HTR-8/SVneo (cell line): ENCODE measurements at regions not wholly inside any gene's neighbourhood (a gene's known extent, or its start where the extent isn't known, plus 50 kb on each side); places are given as distances from the start of the nearest gene placed in this dataset.
A peak's percentile ranks its signal among the peaks of the same experiment; 100 is the strongest.
"Not testable (repeated sequence)": the region's sequence is repeated elsewhere in the genome, so short reads cannot be mapped to it uniquely, and the experiment has no call there.

Experiments
- DNase-seq: peaks from one replicate; pipeline ENCODE4 v3.0.0; 2011; ENCODE audit warnings: low spot score, mixed read lengths; ENCODE audit not compliant: insufficient read length
- FAIRE-seq: peaks from 2 replicates; lab custom pipeline; 2011; peaks lifted over from hg19 to GRCh38; lab: Jason Lieb, UNC

DNA sequence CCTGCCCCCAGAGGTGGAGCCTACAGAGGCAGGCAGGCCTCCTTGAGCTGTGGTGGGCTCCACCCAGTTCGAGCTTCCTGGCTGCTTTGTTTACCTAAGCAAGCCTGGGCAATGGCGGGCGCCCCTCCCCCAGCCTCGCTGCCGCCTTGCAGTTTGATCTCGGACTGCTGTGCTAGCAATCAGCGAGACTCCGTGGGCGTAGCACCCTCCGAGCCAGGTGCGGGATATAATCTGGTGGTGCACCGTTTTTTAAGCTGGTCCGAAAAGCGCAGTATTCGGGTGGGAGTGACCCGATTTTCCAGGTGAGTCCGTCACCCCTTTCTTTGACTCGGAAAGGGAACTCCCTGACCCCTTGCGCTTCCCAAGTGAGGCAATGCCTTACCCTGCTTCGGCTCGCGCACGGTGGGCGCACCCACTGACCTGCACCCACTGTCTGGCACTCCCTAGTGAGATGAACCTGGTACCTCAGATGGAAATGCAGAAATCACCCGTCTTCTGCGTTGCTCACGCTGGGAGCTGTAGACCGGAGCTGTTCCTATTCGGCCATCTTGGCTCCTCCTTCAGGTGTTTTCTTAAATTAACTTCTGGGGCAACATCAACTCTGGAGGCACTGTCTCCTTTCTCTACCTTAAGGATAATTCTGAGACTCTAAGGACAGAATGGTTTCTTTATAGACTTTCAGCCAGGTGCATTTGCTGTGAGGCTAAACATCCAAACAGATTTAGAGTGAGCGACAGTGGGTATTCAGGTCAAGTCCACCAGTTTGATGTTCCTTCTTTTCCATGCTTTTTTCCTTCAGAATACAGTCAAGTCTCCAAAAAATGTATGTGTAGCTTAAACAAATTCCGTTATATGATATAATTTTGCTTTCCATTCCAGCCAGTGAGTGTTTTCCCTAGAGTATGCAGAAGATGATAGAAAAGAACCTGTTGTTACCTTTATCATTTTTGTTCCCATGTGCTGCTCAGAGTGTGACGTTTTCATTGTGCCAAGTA lies 170.8 kb downstream of the KCNRG start:
- DNase-seq, FAIRE-seq: not testable (repeated sequence)

DNA sequence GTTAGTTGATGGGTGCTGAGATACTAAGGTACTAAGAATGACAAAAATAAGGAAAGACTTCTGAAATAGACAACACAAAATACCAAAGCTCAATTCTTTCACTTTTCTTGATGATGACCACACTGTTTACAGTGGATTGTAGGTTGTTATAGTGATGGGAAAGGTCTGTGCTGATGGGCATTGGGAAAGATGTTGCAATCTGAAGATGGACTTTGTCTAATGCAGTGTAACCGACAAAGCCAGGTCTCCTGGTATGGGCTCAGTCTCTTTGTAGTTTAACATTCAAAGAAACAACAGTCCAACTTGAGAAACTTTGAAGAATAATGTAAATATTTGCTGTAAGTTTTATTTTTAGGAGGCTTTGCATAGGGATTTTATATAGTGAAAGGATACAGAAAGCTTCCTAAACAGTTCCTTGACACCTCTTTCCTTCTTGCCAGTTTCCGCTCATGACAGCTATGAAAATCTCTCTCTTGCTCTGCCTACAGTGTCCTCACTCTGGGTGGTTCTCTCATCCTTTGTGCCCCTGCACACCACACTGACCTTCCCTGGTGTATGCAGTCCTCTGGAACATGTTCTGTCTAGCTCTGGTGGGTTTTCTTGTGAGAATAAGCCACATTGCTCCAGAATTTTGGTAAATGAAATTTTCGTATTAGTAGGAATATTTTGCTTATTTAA lies 172.2 kb downstream of the KCNRG start:
- no peak for DNase-seq
- FAIRE-seq, result no peak

DNA sequence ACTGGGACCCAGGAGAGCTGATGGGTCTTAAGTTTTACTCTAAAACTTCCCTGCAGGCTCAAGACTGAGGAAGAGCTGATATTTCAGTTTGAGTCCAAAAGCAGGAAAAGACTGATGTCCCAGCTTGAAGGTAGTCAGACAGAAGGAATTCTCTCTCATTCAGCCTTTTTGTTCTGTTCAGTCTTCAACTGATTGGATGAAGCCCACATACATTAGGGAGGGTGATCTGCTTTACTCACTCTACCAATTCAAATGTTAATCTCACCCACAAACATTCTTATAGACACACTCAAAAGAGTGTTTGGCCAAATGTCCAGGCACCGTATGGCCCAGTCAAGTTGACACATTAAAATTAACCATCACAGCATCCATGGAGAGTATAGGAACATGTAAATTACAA lies 173.5 kb downstream of the KCNRG start:
- DNase-seq (no peak), FAIRE-seq (no peak)

DNA sequence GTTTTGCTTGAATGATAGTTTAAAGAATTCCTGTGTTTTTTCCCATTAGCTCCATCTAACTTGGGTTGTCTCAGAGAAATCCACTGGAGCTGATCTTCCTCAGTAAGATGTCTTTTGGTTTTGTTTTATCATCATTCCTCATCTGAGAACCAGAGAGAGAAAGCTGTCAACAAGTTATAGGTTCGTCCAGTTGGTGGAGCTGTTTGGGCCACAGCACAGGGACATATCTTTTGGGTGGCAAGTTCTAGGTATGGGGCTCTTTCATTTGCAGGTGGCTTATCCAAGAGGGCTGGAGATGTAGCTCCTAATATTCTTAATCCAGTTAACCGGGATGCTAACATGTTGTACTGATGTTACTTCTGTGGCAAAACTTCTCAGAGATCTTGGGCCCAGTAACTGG lies 174.2 kb downstream of the KCNRG start:
- FAIRE-seq, result no peak
- DNase-seq, result no peak

DNA sequence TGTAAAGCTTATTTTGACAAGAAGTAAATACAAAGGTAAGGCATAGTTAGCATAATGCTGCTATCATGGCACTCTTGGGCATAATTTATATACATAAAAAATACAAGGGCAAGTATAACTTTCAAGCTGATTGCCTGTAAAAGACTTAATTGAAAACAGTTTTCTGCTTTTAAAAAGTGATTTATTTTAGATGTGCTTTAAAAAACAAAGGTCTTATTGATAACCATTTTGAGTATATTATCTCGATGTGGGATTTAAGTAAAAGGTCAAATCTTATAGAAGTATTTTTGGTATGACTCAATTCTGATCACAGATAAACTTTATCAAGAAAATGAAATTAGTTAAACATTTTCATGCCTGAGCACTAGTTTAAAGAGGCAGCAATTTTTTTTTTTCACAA lies 175.8 kb downstream of the KCNRG start:
- FAIRE-seq, result no peak
- DNase-seq, result no peak

DNA sequence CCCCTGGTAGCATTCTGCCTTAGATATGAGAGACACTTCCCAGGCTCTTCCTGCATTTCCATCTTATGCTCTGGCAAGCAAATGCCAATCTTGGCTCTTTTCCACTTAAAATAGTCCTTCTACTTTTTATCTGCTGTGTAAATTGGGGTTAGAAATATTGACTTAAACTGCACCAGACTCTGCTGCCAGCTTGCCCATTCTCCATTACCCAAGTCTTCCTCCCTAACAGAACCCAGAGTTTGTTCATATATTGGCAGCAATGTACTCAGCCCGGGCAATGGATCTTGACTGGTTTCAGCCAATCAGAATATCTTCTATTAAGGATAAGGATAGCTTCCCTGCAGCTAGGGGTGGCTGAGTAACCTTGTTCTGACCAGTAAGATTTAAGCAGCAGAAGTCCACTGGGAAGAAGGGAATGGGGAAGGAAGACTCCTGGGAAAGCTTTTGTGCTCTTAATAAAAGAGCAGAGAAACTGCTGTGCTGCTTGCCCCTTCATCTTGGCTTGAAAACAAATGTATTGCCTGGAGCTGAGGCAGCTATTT lies 177.1 kb downstream of the KCNRG start:
- no peak for FAIRE-seq

DNA sequence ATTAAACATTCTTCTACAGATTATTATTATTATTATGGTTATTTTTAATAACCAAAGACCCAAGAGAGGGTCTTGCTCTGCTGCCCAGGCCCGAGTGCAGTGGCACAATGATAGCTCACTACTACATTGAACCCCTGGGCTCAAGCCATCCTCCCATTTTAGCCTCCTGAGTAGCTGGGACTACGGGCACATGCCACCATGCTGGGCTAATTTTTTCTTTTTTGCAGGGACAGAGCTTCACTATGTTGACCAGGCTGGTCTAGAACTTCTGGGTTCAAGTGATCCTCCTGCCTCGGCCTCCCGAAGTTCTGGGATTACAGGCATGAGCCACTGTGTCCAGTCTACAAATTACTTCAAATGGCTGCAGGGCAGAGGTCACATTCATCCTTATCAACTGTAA lies 179.8 kb downstream of the KCNRG start:
- FAIRE-seq (no peak), DNase-seq (no peak)

More for the DNA sequence above, 177.1 kb downstream of the KCNRG start:
- no peak for DNase-seq

DNA sequence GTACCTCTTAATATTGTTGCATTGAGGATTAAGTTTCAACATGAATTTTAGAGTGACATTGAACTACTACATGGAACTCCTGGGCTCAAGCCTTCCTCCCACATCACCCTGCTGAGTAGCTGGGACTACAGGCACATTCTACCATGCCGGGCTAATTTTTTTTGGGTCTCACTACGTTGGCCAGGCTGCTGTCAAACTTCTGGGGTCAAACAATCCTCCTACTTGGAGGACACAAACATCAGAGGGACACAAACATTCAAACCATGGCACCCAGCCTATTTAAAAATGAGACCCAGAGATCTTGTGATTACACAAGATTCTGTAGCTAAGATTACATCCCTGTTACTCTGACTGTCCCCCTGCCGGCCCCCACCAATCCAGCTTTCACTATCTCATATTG lies 180.9 kb downstream of the KCNRG start:
- FAIRE-seq, result no peak
- DNase-seq, result no peak

DNA sequence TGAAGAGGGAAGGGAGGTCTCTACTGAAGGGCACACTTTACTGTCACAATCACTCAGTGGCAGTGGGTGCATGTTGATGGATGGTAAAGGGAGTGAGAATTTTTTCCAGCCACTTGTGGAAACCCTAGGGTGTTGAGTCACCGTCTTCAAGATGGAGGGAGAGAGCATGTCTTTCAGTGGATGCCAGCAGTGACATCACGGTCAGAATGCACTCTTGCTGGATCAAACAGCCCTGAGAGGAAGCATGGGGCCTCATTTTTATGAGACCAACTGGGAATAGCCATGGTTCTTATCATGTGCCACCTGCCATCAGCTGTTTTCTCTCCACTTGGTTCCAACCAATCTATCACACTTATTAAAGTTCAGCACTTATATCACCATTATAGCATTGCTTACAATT lies 182.5 kb downstream of the KCNRG start:
- FAIRE-seq (no peak), DNase-seq (no peak)

DNA sequence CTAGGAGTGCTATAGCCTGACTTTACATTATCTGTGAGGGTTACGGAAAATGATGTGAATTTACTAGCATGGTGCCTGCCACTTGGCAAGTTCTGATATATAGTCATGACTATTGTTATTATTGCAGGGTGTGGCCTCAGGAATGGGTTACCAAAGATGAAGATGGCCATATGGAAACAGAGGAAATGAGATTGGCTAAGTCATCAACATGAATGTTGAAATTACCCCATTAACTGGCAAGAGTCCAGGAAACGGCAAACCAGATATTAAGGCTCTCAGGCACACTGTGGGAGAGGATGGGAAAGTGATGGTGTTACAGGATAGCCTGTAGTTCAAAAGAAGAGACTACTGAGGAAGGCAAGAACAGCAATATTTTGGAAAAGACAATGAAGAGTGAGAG lies 183.3 kb downstream of the KCNRG start:
- DNase-seq (no peak), FAIRE-seq (no peak)

DNA sequence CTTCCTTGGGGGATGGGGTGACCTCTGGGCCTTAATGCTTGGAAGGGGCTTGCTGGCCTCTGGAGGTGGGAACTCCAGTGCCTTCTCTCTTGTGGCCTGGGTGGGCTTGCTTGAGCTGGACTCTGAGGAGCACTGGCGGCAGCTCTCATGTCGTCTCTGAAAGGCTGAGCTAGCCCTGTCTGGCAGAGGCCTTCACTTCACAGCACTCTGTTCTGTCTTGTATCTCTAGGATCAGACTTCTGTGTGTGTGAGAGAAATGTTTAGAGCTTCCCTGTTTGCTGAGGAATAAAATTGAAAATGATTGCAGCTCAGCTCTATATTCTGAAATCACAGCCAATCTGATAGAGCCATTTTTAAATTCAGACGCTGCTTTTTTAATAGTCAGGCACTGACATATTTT lies 185.3 kb downstream of the KCNRG start:
- DNase-seq (no peak), FAIRE-seq (no peak)

DNA sequence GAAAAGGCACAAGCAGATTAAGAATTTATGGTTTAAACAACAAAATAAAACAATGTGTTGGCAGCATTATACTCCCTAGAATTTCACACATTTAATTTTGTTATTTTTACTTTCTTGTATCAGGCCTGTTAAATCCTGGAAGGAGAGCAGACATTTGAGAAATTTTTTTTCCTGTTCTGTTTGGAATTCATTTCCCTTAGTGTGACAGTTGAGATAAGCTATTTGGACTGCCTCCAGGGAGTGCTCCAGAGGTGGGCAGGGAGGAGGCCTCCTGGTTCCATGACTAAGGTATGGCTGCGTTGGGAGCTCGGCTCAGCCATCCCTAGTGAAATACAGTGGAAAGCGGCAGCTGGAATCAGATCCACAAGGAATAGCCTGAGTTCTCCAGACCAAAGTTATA lies 185.7 kb downstream of the KCNRG start:
- no peak for FAIRE-seq
- no peak for DNase-seq

DNA sequence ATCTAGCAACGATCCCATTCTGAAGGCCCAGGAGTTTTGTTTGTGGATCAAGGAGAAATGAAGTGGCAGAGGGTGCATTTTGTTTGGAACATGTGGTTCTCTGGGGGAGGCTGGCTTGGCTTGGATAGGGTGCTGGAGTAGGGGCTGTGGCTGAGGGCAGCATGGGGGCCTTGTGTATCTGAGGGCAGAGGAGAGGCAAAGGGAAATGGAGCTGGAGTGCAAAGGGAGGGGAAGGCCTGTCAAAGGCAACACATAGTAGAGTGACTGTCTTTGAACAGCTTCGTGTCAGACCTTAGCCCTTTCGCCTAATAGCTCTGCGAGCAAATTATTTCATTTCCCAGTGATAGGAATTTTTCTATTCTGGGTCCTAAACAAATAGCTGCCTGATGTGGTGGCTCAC lies 187.2 kb downstream of the KCNRG start:
- no peak for FAIRE-seq
- DNase-seq, result no peak

DNA sequence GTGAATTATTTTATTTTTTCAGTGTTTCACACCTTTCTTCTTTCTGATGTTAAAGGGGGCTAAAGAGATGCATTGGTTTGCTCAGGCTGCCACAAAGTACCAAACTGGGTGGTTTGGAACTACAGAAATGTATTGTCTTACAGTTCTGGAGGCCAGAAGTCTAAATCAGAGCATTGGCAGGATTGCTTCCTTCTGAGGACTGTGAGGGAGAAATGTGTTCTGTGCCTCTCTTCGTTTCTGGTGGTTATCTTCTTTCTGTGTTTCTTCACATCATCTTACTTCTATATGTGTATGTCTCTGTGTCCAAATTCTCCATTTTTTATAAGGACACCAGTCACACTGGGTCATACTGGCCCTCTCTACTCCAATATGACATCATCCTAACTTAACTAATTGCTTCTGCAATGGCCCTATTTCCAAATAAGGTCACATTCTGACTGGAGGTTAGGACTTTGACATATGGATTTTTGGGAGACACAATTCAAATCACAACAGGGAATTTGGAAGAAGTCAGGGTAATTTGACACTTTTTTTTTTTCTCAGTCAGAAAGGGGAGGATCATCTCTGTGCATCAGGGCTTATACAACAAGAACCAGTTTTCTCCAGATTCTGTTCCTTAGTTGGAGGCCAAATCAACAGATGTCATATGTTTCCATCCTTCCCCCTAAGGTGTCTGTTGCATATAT lies 188.2 kb downstream of the KCNRG start:
- FAIRE-seq, result no peak
- no peak for DNase-seq

DNA sequence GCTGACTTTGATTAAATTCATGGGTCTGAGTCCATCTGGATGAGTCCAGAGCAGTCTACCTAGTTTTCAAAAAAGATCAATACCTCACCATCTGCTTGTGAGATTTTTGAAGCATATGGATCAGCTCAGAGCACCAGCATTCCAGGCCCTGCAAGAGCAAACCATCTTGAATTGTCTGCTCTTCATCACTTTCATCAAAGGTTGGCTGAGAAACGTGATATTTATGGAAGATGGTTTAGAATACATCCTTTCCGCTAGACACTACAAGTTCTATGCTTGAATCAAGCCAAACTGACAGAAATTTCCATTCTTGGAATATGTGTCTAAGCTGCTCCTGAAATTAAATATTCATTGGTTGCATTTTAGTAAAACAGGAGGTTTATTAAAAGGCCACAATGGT lies 190.3 kb downstream of the KCNRG start:
- no peak for FAIRE-seq
- no peak for DNase-seq

DNA sequence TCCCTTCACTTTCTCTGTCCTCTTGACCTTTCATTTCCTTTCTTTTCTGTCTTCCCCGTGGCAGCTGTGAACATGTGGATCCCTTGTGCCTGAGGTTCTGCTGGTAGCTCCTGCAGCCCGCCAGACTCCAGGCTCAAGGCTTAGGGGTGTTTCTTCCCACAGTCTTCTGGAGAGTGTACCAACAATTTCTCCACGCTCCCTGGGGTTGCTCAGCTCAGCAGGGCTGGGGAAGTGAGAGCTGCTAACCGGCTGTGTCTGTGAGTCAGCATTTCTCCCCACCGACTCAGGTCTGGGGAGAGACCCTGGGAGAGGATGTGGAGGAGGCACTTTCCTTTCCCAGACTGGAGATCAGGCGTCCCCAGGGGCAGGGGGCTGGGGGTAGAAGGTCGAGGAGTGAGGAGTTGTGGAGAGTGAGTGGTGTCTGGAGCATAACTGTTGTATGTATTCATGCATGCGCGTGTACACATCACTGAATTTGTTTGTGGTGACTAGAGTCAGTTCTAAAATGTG lies 193.6 kb downstream of the KCNRG start:
- DNase-seq, result peak; percentile 29
- no peak for FAIRE-seq

DNA sequence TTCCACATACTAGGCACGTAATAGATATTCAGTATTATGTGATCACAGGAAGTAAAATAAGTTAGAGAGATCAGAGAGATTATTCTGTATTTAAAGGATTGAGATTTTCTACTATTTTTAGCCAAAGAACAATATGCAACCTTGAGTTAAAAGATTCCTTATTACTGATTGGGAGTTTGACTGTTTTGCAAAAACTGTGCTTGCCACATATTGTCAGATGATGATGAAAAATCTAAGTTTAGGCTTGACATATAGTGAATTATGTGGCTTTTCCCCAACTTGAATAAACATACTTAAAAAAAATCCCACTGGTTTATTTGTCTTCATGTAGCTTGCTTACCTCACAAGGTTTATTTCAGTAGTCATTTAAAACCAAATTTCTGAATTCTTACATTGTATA lies 194.4 kb downstream of the KCNRG start:
- no peak for FAIRE-seq
- DNase-seq, result no peak

DNA sequence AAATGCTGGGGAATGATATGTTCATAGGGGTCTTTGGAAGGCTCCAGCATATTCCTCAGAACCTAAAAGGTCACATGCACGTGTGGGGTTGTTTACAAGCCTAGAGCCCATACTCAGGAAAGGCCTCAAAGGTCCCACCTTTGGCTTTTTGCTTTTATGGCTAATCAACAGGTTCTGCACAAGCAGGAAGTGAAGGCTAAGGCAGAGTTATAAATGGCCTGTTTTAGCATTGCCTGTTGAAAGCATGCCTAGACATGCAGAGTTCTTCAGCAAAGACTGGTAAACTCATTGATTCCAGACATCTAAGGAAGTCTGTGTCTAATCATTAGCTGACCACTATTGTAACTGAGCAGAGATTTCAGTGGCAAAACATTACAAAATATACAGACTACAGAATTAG lies 198.3 kb downstream of the KCNRG start:
- DNase-seq (no peak), FAIRE-seq (no peak)

DNA sequence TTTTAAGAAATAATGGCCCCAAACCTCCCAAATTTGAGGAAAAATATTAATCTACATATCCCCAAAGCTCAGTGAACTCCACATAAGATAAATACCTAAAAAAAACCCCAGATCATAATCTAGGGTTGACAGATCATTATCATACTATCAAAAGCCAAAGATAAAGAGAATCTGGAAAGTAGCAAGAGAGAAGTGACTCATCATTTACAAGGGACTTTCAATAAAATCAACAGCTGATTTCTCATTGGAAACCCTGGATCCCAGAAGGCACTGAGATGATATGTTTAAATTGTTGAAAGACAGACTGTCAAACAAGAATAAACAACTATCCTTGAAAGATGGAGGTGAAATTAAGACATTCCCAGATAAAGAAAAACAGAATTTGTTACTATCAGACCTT lies 199.3 kb downstream of the KCNRG start:
- DNase-seq (no peak), FAIRE-seq (no peak)

DNA sequence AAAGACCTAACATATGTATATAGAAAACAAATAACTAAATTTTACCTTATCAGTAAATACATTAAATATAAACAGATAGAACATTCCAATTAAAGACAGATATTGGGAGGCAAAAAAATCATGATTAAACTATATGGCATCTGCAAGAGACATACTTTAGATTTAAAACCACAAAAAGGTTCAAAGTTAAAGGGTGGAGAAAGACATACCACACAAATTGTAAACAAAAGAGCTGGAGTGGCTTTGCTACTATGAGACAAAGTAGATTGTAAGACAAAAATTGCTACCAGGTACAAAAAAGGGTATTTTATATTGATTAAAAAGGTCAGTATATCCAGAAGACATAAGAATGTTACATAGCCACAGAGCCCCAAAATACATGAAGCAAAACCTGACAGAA lies 200.2 kb downstream of the KCNRG start:
- FAIRE-seq (no peak), DNase-seq (no peak)
